GM12875 (cell line): ENCODE measurements at regions not wholly inside any gene's neighbourhood (a gene's known extent, or its start where the extent isn't known, plus 50 kb on each side); places are given as distances from the start of the nearest gene placed in this dataset.

Source experiments
- H3K4me3 ChIP-seq: one replicate; pipeline ENCODE4 v1.5.1; 2011; ENCODE audit warnings: low read depth, low read length, control low read depth
- CTCF ChIP-seq: IDR thresholded peaks from 2 replicates; pipeline ENCODE4 v1.5.1; 2011; ENCODE audit warnings: low read depth, mild to moderate bottlenecking, control low read depth, inconsistent platforms, low read length, moderate library complexity, borderline replicate concordance; ENCODE audit not compliant: insufficient read depth

DNA sequence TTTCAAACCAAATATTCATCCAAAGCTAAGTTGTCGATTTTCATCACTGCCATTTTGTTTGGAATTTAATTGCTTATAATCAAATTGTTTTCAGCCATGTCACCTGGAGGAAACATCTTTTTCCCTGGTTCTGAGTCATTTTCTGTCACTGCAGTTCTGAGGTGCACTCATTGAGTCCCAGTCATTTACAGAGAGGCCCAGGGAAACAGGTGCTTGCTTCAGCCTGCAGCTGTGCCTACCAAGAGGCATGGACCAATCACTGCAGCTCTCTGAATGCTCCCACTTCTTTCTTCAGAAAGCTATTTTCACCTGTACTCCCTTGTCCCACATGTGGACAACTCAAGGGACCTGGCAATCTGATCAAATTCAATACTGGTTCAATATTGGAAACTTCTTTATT, 308.1 kb downstream of the COG6 start:
- TF ChIP-seq CTCF: no peak
- H3K4me3 ChIP-seq: no peak overlapping the region

GRCh38 chr13:39965309-39965708, 309.8 kb downstream of the COG6 start:
- H3K4me3 ChIP-seq: no peak overlapping the region
- no peak for TF ChIP-seq CTCF

DNA sequence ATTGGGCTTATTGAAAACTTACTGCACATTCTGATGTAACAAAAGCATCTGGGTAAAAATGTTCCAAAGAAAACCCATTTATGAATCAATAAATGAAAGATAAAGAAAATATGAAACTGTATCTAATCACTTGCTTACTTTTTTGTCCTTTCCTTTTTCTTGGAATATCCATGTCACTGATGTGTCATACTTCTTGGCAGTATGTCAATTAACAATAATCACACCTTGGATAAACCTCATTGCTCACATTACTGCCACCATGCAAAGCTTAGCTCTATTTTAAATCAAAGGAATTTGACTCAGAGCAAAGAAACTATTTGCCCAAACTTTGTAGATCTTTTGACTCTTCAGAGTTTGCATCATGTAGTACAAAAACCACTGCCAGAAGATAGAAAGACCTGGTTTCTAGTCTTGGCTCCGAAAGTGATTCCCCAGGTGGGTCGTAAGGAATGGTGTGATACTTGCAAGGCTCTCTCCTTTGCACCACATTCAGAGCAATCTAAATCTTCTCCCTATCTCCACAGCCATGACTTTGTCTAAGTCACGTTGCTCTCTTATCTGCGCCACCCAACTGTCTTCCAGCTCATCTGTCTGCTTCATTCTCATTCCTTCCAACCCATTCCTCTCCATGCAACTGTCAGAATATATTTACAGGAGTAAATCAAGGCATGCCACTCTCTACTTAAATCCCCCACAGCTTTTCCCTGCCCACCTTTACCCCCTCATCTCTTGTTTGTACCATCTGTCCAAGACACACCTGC, 311.9 kb downstream of the COG6 start:
- H3K4me3 ChIP-seq: no peak overlapping the region
- TF ChIP-seq CTCF: no peak

DNA sequence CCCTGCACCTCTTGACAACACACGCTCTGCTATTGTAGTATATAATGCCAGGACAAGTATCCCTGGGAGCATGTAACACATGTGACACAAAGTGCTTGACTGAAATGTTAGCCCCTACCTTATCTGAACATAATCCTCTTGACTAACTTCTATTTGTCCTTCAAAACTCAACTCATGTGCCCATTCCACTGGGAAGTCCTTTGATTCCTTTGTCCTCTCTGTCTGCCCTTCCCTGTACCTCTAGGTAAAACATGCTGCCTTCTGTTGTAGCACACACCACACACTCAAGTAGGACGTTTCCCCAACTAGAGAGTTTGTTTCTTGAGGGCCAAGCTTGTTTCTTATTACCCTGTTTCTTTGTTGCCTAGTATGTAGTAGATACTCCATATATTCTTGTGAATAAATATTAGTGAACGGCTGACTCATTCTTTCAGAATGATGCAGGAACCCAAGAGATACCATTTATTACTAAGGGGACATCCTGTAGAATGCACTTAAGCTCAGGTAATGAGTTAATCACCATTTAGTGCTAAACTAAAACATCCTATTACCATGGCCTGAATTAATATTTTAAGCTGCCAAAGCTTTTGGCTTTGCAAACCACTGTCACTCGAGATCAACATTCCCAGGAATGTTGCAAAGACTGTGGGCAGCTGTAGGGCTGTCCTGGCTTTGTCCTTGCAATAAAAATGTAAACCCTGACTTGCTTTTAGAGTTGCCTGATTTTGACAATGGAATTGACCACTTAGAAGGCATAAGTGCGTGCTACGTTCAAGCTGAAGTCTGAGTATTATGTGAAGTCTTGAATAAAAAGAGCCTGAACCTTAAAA, 313.4 kb downstream of the COG6 start:
- no peak for TF ChIP-seq CTCF
- no peak overlapping the region for H3K4me3 ChIP-seq

DNA sequence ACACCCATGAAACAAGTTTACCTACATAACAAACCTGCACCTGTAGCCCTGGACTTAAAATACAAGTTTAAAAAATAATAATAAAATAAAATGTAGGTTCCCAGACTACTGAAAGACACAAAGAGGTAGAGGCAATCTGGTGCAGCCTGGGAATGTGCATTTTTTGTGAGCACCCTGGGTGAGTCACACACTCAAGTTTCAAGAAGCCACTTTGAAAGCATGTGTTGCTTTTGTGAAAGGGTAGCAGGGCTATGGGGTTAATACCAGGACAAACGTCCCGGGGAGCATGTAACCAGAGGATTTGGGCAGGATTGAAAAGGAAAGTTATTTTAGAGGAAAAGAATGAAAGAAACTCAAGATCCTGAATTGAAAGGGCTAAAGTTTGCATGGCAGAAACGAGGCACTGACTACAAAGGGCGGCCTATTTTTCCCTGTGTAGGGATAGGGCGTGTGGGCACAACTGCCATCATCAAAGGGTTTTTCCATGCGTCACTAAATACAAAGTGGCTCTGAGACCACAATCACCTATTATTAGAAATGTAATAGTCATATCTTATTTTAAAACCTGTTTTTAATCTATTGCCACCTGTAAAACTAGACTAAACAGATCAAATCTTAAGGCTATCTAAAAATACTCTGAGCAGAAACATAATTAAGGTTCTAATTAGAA, 314.9 kb downstream of the COG6 start:
- no peak for TF ChIP-seq CTCF
- no peak overlapping the region for H3K4me3 ChIP-seq

GRCh38 chr13:39971526-39971925, 316.1 kb downstream of the COG6 start:
- no peak for TF ChIP-seq CTCF

More at GRCh38 chr13:39971526-39971925, 316.1 kb downstream of the COG6 start:
- no peak overlapping the region for H3K4me3 ChIP-seq
